Panc1 (cell line): ENCODE measurements at regions not wholly inside any gene's neighbourhood (a gene's known extent, or its start where the extent isn't known, plus 50 kb on each side); places are given as distances from the start of the nearest gene placed in this dataset.

ENCODE experiments used
- CTCF ChIP-seq: fragments of 450-650 bp; IDR thresholded peaks from 2 replicates; pipeline ENCODE4 v1.5.1; 2017; ENCODE audit warnings: mild to moderate bottlenecking
- POLR2AphosphoS5 ChIP-seq: IDR thresholded peaks from 2 replicates; pipeline ENCODE4 v1.6.1; 2012; ENCODE audit warnings: mild to moderate bottlenecking, low read depth, low read length, moderate library complexity
- REST ChIP-seq, 2 experiments: IDR thresholded peaks; 2 replicates each; pipeline ENCODE4 v1.6.1; 2011 to 2012; ENCODE audit warnings: low read depth in 2 of 2, control low read depth in 1 of 2, low read length in 1 of 2, mild to moderate bottlenecking in 1 of 2, moderate library complexity in 1 of 2; ENCODE audit not compliant: insufficient read depth in 1 of 2
- SIN3A ChIP-seq: IDR thresholded peaks from 2 replicates; pipeline ENCODE4 v1.6.1; 2012; ENCODE audit warnings: low read depth, mild to moderate bottlenecking, low read length, moderate library complexity, borderline replicate concordance; ENCODE audit not compliant: insufficient read depth
- TCF7L2 ChIP-seq: IDR thresholded peaks from 2 replicates; pipeline ENCODE4 v1.6.1; 2011; ENCODE audit warnings: mild to moderate bottlenecking, low read depth, low read length, inconsistent platforms

DNA sequence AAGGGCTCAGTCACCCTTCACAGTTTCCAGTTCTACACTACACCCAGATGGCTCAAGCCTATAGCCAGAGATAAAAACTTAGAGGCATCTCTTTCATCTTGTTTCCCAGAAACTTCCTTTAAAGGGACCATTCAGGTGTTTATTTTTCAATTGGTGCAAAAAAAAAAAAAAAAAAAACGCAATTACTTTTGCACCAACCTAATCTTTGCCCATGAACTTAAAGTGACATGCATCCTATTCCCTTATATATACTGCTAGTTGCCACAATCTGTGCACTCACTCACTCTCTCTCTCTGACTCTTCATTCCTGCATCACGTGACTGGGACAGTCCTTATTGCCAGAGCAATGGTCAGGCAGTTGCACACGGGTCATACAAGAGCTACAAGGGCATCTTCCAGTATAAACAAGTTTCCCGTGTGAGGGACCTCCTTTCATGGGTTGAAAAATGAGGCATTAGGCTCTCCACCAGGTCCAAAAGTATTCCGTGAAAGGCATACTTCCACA is 789.4 kb downstream of the EPHA4 start:
- TF ChIP-seq POLR2AphosphoS5 (no peak), CTCF (no peak), SIN3A (no peak), REST (IDR thresholded peaks at IDR 0.05; ENCODE audit: insufficient read depth in 1 of 2, low read depth in 2 of 2, low read length in 1 of 2) (no peak), TCF7L2 (no peak)
